OCI-LY7 (cell line): ENCODE measurements at regions not wholly inside any gene's neighbourhood (a gene's known extent, or its start where the extent isn't known, plus 50 kb on each side); places are given as distances from the start of the nearest gene placed in this dataset.

Source experiments
- BruUV-seq: library from RNA; stranded (reverse); fragments of 400-500 nt; replicated peaks from 2 replicates; lab custom pipeline; 2021; lab: Mats Ljungman, UMichigan
- CTCF ChIA-PET: fragments of 300-600 bp; sonication (Branson Sonifier 250); formaldehyde crosslinking; loops from one replicate; lab custom pipeline; 2022; ENCODE audit warnings: antibody characterized with exemption; ENCODE audit not compliant: unreplicated experiment; lab: Charles Lee
- POLR2A ChIA-PET: fragments of 300-600 bp; sonication (Branson Sonifier 250); formaldehyde crosslinking; loops from one replicate; lab custom pipeline; 2022; ENCODE audit warnings: antibody characterized with exemption; lab: Charles Lee
- DNase-seq: peaks from one replicate; pipeline ENCODE4 v3.0.0-alpha.2; 2015; ENCODE audit warnings: low spot score
- H2AFZ ChIP-seq: fragments of 200-600 bp; sonication (generic), shearing (Covaris generic); 2 replicates; pipeline ENCODE4 v1.6.1; 2014; ENCODE audit warnings: mild to moderate bottlenecking, antibody characterized with exemption, low read length, moderate library complexity
- H3K27ac ChIP-seq: fragments of 200-600 bp; sonication (generic); 2 replicates; pipeline ENCODE4 v1.5.1; 2014; ENCODE audit warnings: mixed run types, low read depth, mild to moderate bottlenecking, moderate library complexity, low read length, inconsistent platforms; ENCODE audit not compliant: poor library complexity, severe bottlenecking
- H3K36me3 ChIP-seq: fragments of 200-600 bp; sonication (generic); 2 replicates; pipeline ENCODE4 v1.6.1; 2014; ENCODE audit warnings: mild to moderate bottlenecking, antibody characterized with exemption, low read length, moderate library complexity, mixed read lengths; ENCODE audit not compliant: insufficient read depth
- H3K4me1 ChIP-seq: fragments of 200-600 bp; sonication (generic); 2 replicates; pipeline ENCODE4 v1.5.1; 2014; ENCODE audit warnings: mild to moderate bottlenecking, low read length; ENCODE audit not compliant: insufficient read depth, poor library complexity, severe bottlenecking
- H3K4me2 ChIP-seq: fragments of 200-600 bp; sonication (generic); 2 replicates; pipeline ENCODE4 v1.6.1; 2014; ENCODE audit warnings: mild to moderate bottlenecking, low read length
- H3K4me3 ChIP-seq: fragments of 200-600 bp; sonication (generic); 2 replicates; pipeline ENCODE4 v1.5.1; 2014; ENCODE audit warnings: mild to moderate bottlenecking, low read depth, low read length; ENCODE audit not compliant: poor library complexity, severe bottlenecking
- H3K79me2 ChIP-seq: fragments of 200-600 bp; sonication (generic); 2 replicates; pipeline ENCODE4 v1.6.1; 2016; ENCODE audit warnings: low read depth, mild to moderate bottlenecking, low read length, moderate library complexity, mixed read lengths; ENCODE audit not compliant: insufficient read depth
- H3K9me2 ChIP-seq: fragments of 200-600 bp; sonication (generic); 2 replicates; pipeline ENCODE4 v1.6.1; 2016; ENCODE audit warnings: mild to moderate bottlenecking, low read length, mixed read lengths; ENCODE audit not compliant: insufficient read depth
- H3K9me3 ChIP-seq: fragments of 200-600 bp; sonication (generic); 2 replicates; pipeline ENCODE4 v1.6.1; 2014; ENCODE audit warnings: mild to moderate bottlenecking, mixed run types, low read length, mixed read lengths
- H4K20me1 ChIP-seq: fragments of 200-600 bp; sonication (generic); 2 replicates; pipeline ENCODE4 v1.6.1; 2014; ENCODE audit warnings: mild to moderate bottlenecking, antibody characterized with exemption, low read length, moderate library complexity, mixed read lengths; ENCODE audit not compliant: insufficient read depth
- CTCF ChIP-seq: fragments of 200-600 bp; sonication (generic); conservative IDR thresholded peaks from 2 replicates; pipeline ENCODE4 v1.5.1; 2014; ENCODE audit warnings: mild to moderate bottlenecking, antibody characterized with exemption, low read length, moderate library complexity, mixed read lengths
- EZH2phosphoT487 ChIP-seq: fragments of 200-600 bp; sonication (generic); IDR thresholded peaks from 2 replicates; pipeline ENCODE4 v1.6.1; 2018; ENCODE audit warnings: low read depth, borderline replicate concordance, mild to moderate bottlenecking, mixed run types, antibody characterized with exemption, low read length, moderate library complexity, mixed read lengths
- intact Hi-C: fragments of 100-400 bp; cut with micrococcal nuclease; formaldehyde crosslinking; loops from one replicate; pipeline ENCODE4 v1.10.0; 2022; ENCODE audit not compliant: unreplicated experiment

GRCh38 chr13:24615911-24616472 is 64.2 kb upstream of the ATP12A start:
- intact Hi-C loops: no loop called here
- no peak for TF ChIP-seq CTCF
- TF ChIP-seq EZH2phosphoT487: no peak
- Histone ChIP-seq H3K79me2 (no peaks in the 10 kb centered on the region), H4K20me1 (no peaks in the 10 kb centered on the region), H3K27ac (no peak overlapping the region), H3K9me2 (no peaks in the 10 kb centered on the region), H3K4me1 (peaks cover 20% of the 10 kb centered on the region), H3K9me3 (no peaks in the 10 kb centered on the region), H3K4me3 (no peak overlapping the region), H2AFZ (no peak overlapping the region), H3K4me2 (no peak overlapping the region), H3K36me3 (no peaks in the 10 kb centered on the region)
- POLR2A ChIA-PET: no interaction called here
- no peak for DNase-seq
- no TSS peak for BruUV-seq
- CTCF ChIA-PET: interaction anchor here (0.6 kb wide), 1 partner anchor 1759 kb away, joined by 3 read pairs; no protein-coding TSS in a partner anchor

- no peak for DNase-seq
- TF ChIP-seq EZH2phosphoT487: no peak
- no peak for TF ChIP-seq CTCF
- Histone ChIP-seq H3K27ac (no peak overlapping the region), H3K36me3 (no peaks in the 10 kb centered on the region), H3K4me2 (no peak overlapping the region), H3K79me2 (no peaks in the 10 kb centered on the region), H3K4me1 (peaks cover 20% of the 10 kb centered on the region), H3K9me3 (no peaks in the 10 kb centered on the region), H3K9me2 (no peaks in the 10 kb centered on the region), H4K20me1 (no peaks in the 10 kb centered on the region), H3K4me3 (no peak overlapping the region), H2AFZ (no peak overlapping the region)
- CTCF ChIA-PET: no interaction called here
- intact Hi-C loops: no loop called here
- BruUV-seq: no TSS peak
- POLR2A ChIA-PET: no interaction called here
Measured at GRCh38 chr13:24616514-24616913, 63.7 kb upstream of the ATP12A start.

GRCh38 chr13:24617256-24618010 is 62.8 kb upstream of the ATP12A start:
- Histone ChIP-seq H4K20me1 (no peaks in the 10 kb centered on the region), H3K4me2 (no peak overlapping the region), H2AFZ (peak overlapping the region; percentile 98; the same call in 1 of the 2 replicates), H3K79me2 (no peaks in the 10 kb centered on the region), H3K4me3 (no peak overlapping the region), H3K36me3 (no peaks in the 10 kb centered on the region), H3K9me2 (no peaks in the 10 kb centered on the region), H3K27ac (no peak overlapping the region), H3K9me3 (no peaks in the 10 kb centered on the region), H3K4me1 (peaks cover 20% of the 10 kb centered on the region)
- intact Hi-C loops: no loop called here
- no TSS peak for BruUV-seq
- no peak for TF ChIP-seq CTCF
- TF ChIP-seq EZH2phosphoT487: no peak
- ChIA-PET CTCF (no interaction called here), POLR2A (no interaction called here)
- DNase-seq: no peak
